ENCODE measurements at regions not wholly inside any gene's neighbourhood (a gene's known extent, or its start where the extent isn't known, plus 50 kb on each side); places are given as distances from the start of the nearest gene placed in this dataset.

DNA sequence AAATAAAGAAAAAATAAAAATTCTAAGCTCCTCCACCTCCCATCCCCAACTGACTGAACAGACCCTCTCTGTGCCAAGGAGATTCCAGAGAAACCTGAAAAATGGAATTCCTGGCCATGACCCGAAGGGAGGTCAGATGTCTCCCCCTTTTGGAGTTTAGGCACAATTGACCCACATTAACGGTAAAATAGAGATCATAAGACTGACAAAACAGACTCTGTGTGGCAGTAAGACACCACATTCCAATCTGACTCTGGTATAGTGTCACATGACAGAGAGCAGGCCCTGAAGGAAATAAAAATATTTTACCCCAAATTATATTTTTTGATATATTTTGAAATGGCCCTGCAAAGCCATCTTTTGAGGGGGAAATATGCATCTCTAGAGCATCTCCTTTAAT, 115.1 kb upstream of the ZKSCAN2 start:
- TF ChIP-seq, protein P1, sequence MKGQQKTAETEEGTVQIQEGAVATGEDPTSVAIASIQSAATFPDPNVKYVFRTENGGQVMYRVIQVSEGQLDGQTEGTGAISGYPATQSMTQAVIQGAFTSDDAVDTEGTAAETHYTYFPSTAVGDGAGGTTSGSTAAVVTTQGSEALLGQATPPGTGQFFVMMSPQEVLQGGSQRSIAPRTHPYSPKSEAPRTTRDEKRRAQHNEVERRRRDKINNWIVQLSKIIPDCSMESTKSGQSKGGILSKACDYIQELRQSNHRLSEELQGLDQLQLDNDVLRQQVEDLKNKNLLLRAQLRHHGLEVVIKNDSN (CRISPR knock-in tag; IDR thresholded peaks at IDR 0.05): no peak
- TF ChIP-seq, protein P2, sequence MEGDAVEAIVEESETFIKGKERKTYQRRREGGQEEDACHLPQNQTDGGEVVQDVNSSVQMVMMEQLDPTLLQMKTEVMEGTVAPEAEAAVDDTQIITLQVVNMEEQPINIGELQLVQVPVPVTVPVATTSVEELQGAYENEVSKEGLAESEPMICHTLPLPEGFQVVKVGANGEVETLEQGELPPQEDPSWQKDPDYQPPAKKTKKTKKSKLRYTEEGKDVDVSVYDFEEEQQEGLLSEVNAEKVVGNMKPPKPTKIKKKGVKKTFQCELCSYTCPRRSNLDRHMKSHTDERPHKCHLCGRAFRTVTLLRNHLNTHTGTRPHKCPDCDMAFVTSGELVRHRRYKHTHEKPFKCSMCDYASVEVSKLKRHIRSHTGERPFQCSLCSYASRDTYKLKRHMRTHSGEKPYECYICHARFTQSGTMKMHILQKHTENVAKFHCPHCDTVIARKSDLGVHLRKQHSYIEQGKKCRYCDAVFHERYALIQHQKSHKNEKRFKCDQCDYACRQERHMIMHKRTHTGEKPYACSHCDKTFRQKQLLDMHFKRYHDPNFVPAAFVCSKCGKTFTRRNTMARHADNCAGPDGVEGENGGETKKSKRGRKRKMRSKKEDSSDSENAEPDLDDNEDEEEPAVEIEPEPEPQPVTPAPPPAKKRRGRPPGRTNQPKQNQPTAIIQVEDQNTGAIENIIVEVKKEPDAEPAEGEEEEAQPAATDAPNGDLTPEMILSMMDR (IDR thresholded peaks at IDR 0.05): no peak
- TF ChIP-seq CBFB (CRISPR knock-in tag; IDR thresholded peaks at IDR 0.05; ENCODE audit: low read depth): no peak
- TF ChIP-seq ZNF396 (CRISPR knock-in tag; IDR thresholded peaks at IDR 0.05; ENCODE audit: borderline replicate concordance): no peak
- TF ChIP-seq, protein P3, sequence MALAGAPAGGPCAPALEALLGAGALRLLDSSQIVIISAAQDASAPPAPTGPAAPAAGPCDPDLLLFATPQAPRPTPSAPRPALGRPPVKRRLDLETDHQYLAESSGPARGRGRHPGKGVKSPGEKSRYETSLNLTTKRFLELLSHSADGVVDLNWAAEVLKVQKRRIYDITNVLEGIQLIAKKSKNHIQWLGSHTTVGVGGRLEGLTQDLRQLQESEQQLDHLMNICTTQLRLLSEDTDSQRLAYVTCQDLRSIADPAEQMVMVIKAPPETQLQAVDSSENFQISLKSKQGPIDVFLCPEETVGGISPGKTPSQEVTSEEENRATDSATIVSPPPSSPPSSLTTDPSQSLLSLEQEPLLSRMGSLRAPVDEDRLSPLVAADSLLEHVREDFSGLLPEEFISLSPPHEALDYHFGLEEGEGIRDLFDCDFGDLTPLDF (CRISPR knock-in tag; IDR thresholded peaks at IDR 0.05): no peak
- TF ChIP-seq, protein P4, sequence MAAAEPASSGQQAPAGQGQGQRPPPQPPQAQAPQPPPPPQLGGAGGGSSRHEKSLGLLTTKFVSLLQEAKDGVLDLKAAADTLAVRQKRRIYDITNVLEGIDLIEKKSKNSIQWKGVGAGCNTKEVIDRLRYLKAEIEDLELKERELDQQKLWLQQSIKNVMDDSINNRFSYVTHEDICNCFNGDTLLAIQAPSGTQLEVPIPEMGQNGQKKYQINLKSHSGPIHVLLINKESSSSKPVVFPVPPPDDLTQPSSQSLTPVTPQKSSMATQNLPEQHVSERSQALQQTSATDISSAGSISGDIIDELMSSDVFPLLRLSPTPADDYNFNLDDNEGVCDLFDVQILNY (CRISPR knock-in tag; IDR thresholded peaks at IDR 0.05): no peak
- TF ChIP-seq, protein P5, sequence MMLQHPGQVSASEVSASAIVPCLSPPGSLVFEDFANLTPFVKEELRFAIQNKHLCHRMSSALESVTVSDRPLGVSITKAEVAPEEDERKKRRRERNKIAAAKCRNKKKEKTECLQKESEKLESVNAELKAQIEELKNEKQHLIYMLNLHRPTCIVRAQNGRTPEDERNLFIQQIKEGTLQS (CRISPR knock-in tag; conservative IDR thresholded peaks at IDR 0.05): no peak
- TF ChIP-seq CREM (CRISPR knock-in tag; IDR thresholded peaks at IDR 0.05): no peak
- TF ChIP-seq NFATC4 (CRISPR knock-in tag; IDR thresholded peaks at IDR 0.05): no peak
- TF ChIP-seq, protein P6, sequence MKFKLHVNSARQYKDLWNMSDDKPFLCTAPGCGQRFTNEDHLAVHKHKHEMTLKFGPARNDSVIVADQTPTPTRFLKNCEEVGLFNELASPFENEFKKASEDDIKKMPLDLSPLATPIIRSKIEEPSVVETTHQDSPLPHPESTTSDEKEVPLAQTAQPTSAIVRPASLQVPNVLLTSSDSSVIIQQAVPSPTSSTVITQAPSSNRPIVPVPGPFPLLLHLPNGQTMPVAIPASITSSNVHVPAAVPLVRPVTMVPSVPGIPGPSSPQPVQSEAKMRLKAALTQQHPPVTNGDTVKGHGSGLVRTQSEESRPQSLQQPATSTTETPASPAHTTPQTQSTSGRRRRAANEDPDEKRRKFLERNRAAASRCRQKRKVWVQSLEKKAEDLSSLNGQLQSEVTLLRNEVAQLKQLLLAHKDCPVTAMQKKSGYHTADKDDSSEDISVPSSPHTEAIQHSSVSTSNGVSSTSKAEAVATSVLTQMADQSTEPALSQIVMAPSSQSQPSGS (CRISPR knock-in tag; IDR thresholded peaks at IDR 0.05; ENCODE audit: borderline replicate concordance, low read depth): no peak
- no peak for TF ChIP-seq JAZF1 (CRISPR knock-in tag; IDR thresholded peaks at IDR 0.05)
- TF ChIP-seq, protein P7, sequence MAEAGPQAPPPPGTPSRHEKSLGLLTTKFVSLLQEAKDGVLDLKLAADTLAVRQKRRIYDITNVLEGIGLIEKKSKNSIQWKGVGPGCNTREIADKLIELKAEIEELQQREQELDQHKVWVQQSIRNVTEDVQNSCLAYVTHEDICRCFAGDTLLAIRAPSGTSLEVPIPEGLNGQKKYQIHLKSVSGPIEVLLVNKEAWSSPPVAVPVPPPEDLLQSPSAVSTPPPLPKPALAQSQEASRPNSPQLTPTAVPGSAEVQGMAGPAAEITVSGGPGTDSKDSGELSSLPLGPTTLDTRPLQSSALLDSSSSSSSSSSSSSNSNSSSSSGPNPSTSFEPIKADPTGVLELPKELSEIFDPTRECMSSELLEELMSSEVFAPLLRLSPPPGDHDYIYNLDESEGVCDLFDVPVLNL (CRISPR knock-in tag; IDR thresholded peaks at IDR 0.05; ENCODE audit: borderline replicate concordance, low read depth): no peak
- TF ChIP-seq, protein P8, sequence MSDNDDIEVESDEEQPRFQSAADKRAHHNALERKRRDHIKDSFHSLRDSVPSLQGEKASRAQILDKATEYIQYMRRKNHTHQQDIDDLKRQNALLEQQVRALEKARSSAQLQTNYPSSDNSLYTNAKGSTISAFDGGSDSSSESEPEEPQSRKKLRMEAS (CRISPR knock-in tag; IDR thresholded peaks at IDR 0.05): no peak
- TF ChIP-seq, protein P9, sequence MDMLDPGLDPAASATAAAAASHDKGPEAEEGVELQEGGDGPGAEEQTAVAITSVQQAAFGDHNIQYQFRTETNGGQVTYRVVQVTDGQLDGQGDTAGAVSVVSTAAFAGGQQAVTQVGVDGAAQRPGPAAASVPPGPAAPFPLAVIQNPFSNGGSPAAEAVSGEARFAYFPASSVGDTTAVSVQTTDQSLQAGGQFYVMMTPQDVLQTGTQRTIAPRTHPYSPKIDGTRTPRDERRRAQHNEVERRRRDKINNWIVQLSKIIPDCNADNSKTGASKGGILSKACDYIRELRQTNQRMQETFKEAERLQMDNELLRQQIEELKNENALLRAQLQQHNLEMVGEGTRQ (CRISPR knock-in tag; IDR thresholded peaks at IDR 0.05): peak; percentile 64

All from WTC11 (cell line).